DND-41 (cell line): ENCODE measurements at regions not wholly inside any gene's neighbourhood (a gene's known extent, or its start where the extent isn't known, plus 50 kb on each side); places are given as distances from the start of the nearest gene placed in this dataset.

Experiments used
- EZH2 ChIP-seq: IDR thresholded peaks from 3 replicates; pipeline ENCODE4 v1.6.1; 2012; ENCODE audit warnings: borderline replicate concordance, low read depth, mild to moderate bottlenecking, moderate library complexity, low read length, inconsistent platforms; ENCODE audit not compliant: severe bottlenecking
- TF ChIP-seq, protein P1 (sequence below): IDR thresholded peaks from 2 replicates; pipeline ENCODE4 v1.5.1; 2012; ENCODE audit warnings: borderline replicate concordance, low read length, moderate library complexity, mild to moderate bottlenecking; ENCODE audit not compliant: poor library complexity, severe bottlenecking; ENCODE audit errors: extremely low read depth

DNA sequence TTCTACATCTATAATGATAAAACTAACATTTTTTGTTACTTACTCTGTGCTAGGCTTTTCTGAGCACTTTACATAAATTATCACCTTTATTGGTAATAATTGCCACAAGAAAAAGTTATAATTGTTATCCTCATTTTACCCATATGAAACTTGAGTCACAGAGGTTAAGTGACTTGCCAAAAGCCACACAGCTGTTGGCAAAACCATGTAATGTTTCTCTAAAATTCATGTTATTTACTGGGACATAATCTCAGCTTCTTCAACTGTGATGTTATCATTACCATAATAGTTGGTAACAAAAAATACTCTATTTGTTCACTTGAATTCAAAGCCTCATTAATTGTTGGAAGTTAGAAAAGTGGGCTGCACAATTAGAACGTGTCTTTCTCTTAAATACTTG, 437.3 kb downstream of the BRINP1 start:
- no peak for TF ChIP-seq EZH2
- TF ChIP-seq, protein P1, sequence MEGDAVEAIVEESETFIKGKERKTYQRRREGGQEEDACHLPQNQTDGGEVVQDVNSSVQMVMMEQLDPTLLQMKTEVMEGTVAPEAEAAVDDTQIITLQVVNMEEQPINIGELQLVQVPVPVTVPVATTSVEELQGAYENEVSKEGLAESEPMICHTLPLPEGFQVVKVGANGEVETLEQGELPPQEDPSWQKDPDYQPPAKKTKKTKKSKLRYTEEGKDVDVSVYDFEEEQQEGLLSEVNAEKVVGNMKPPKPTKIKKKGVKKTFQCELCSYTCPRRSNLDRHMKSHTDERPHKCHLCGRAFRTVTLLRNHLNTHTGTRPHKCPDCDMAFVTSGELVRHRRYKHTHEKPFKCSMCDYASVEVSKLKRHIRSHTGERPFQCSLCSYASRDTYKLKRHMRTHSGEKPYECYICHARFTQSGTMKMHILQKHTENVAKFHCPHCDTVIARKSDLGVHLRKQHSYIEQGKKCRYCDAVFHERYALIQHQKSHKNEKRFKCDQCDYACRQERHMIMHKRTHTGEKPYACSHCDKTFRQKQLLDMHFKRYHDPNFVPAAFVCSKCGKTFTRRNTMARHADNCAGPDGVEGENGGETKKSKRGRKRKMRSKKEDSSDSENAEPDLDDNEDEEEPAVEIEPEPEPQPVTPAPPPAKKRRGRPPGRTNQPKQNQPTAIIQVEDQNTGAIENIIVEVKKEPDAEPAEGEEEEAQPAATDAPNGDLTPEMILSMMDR, result no peak
